ENCODE measurements at regions not wholly inside any gene's neighbourhood (a gene's known extent, or its start where the extent isn't known, plus 50 kb on each side); places are given as distances from the start of the nearest gene placed in this dataset.

- Mint-ChIP-seq H3K36me3 (ENCODE audit: insufficient read depth in 1 of 3, low read depth in 3 of 3) (peaks cover 0 to 8% (median 0%) of the 10 kb centered on the region in 3 experiments; a peak in 2 of 7 replicates), H3K4me1 (peaks cover 29 to 31% of the 10 kb centered on the region in 2 experiments), H3K4me3 (no peak overlapping the region), H3K27me3 (ENCODE audit: low read depth) (no peaks in the 10 kb centered on the region), H3K9me3 (peaks cover 0 to 2% of the 10 kb centered on the region in 2 experiments; a peak in 1 of 5 replicates), H3K27ac (peak overlapping the region in 1 of 3 experiments; percentile 52; a peak in 1 of 7 replicates)
- no peak overlapping the region for H2BK15ac ChIP-seq (ENCODE audit: low read depth, low read length)
- H4K91ac ChIP-seq (ENCODE audit: insufficient read length, low read depth, low read length), result no peak overlapping the region
- no peak for DNase-seq
- TF ChIP-seq, protein P1, sequence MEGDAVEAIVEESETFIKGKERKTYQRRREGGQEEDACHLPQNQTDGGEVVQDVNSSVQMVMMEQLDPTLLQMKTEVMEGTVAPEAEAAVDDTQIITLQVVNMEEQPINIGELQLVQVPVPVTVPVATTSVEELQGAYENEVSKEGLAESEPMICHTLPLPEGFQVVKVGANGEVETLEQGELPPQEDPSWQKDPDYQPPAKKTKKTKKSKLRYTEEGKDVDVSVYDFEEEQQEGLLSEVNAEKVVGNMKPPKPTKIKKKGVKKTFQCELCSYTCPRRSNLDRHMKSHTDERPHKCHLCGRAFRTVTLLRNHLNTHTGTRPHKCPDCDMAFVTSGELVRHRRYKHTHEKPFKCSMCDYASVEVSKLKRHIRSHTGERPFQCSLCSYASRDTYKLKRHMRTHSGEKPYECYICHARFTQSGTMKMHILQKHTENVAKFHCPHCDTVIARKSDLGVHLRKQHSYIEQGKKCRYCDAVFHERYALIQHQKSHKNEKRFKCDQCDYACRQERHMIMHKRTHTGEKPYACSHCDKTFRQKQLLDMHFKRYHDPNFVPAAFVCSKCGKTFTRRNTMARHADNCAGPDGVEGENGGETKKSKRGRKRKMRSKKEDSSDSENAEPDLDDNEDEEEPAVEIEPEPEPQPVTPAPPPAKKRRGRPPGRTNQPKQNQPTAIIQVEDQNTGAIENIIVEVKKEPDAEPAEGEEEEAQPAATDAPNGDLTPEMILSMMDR (conservative IDR thresholded peaks at IDR 0.05), result no peak
- no peaks in the 10 kb centered on the region for H3K79me1 ChIP-seq (ENCODE audit: insufficient read depth, low read depth, low read length, poor library complexity, severe bottlenecking)
- no peak overlapping the region for H2BK20ac ChIP-seq (ENCODE audit: low read depth, low read length, poor library complexity, severe bottlenecking)
- H3K18ac ChIP-seq (ENCODE audit: insufficient read length, low read depth, low read length), result no peak overlapping the region
- H4K8ac ChIP-seq (replicated peaks; ENCODE audit: insufficient read length, low read depth, low read length), result no peak overlapping the region
- H3K4me1 ChIP-seq (ENCODE audit: insufficient read depth, low read length), result 0 out of 2 replicates have a peak, but pooled peaks cover 4% of the 10 kb centered on the region
- no peaks in the 10 kb centered on the region for H3K23me2 ChIP-seq (ENCODE audit: insufficient read length, low read depth, low read length, poor library complexity, severe bottlenecking)
- no peaks in the 10 kb centered on the region for H3K27me3 ChIP-seq (ENCODE audit: insufficient read depth, low read length)
- no peak overlapping the region for H2AK5ac ChIP-seq (ENCODE audit: insufficient read length, low read length)
- no peak overlapping the region for H3K9ac ChIP-seq (ENCODE audit: extremely low read depth, insufficient read length, low read length)
- no peak overlapping the region for H3K14ac ChIP-seq (ENCODE audit: insufficient read depth, low read length)
- H3K56ac ChIP-seq (ENCODE audit: insufficient read length, low read depth, low read length), result no peak overlapping the region
- no peak overlapping the region for H2BK12ac ChIP-seq (ENCODE audit: insufficient read length, low read depth, low read length)
- H3K23ac ChIP-seq (ENCODE audit: insufficient read length, low read depth, low read length), result no peak overlapping the region
- H3K79me2 ChIP-seq (ENCODE audit: insufficient read depth, low read length), result no peaks in the 10 kb centered on the region
- no peak overlapping the region for H4K5ac ChIP-seq (ENCODE audit: insufficient read length, low read depth, low read length)
- no peak overlapping the region for H2BK120ac ChIP-seq (ENCODE audit: low read depth, low read length, poor library complexity, severe bottlenecking)
- no peaks in the 10 kb centered on the region for H3K9me3 ChIP-seq (ENCODE audit: control insufficient read depth, low read depth, low read length)
- H3K4me2 ChIP-seq (ENCODE audit: insufficient read depth, insufficient read length, low read length), result no peak overlapping the region
- no peak overlapping the region for H2BK5ac ChIP-seq (ENCODE audit: insufficient read length, low read length)
- H3T11ph ChIP-seq (ENCODE audit: low read length), result no peak overlapping the region
- H3K4ac ChIP-seq (ENCODE audit: low read depth, low read length), result no peak overlapping the region
- H3K27ac ChIP-seq (ENCODE audit: insufficient read length, low read depth, low read length), result no peak overlapping the region
- H2AFZ ChIP-seq (ENCODE audit: low read length), result no peak overlapping the region
- no peaks in the 10 kb centered on the region for H4K20me1 ChIP-seq (ENCODE audit: control insufficient read depth, insufficient read depth, insufficient read length)
Measured at GRCh38 chr5:143929486-143929885, 117.5 kb downstream of the HMHB1 start.
